GM12873 (cell line): ENCODE measurements at regions not wholly inside any gene's neighbourhood (a gene's known extent, or its start where the extent isn't known, plus 50 kb on each side); places are given as distances from the start of the nearest gene placed in this dataset.

Experiments
- CTCF ChIP-seq: IDR thresholded peaks from 2 replicates; pipeline ENCODE4 v1.5.1; 2012; ENCODE audit warnings: low read depth, mild to moderate bottlenecking, moderate library complexity, low read length, control low read depth; ENCODE audit not compliant: insufficient read depth; ENCODE audit errors: missing control alignments

GRCh38 chr2:34110392-34110791 lies 511.3 kb upstream of the FAM98A start:
- TF ChIP-seq CTCF = no peak

- TF ChIP-seq CTCF = no peak
Measured at GRCh38 chr2:34107811-34108210, 508.7 kb upstream of the FAM98A start.

- TF ChIP-seq CTCF = no peak
Measured at GRCh38 chr2:34105006-34105767, 506.1 kb upstream of the FAM98A start.

GRCh38 chr2:34104601-34105000 lies 505.5 kb upstream of the FAM98A start:
- TF ChIP-seq CTCF = no peak

GRCh38 chr2:34103437-34103836 lies 504.3 kb upstream of the FAM98A start:
- no peak for TF ChIP-seq CTCF

- no peak for TF ChIP-seq CTCF
Measured at GRCh38 chr2:34102339-34102738, 503.2 kb upstream of the FAM98A start.

- TF ChIP-seq CTCF = no peak
Measured at GRCh38 chr2:34099377-34099776, 500.3 kb upstream of the FAM98A start.
